GM12878 (cell line): ENCODE measurements at regions not wholly inside any gene's neighbourhood (a gene's known extent, or its start where the extent isn't known, plus 50 kb on each side); places are given as distances from the start of the nearest gene placed in this dataset.

Experiments
- ATAC-seq: fragments of 200-7000 bp; cut with Tn5 transposase; 3 replicates; pipeline ENCODE4 v1.9.1; 2020; ENCODE audit warnings: mild to moderate bottlenecking, moderate library complexity
- BruUV-seq: library from RNA; stranded (reverse); fragments of 400-500 nt; replicated peaks from 2 replicates; lab custom pipeline; 2021; lab: Mats Ljungman, UMichigan
- CTCF ChIA-PET: fragments of 300-600 bp; sonication (Branson Sonifier 250); formaldehyde crosslinking; extraction: SDS; loops from one replicate; lab custom pipeline; 2021; ENCODE audit warnings: inconsistent platforms; lab: Yijun Ruan, JAX
- POLR2A ChIA-PET: fragments of 350-600 bp; formaldehyde crosslinking; extraction: SDS; loops from one replicate; lab custom pipeline; 2021; ENCODE audit warnings: inconsistent platforms; lab: Charles Lee
- RAD21 ChIA-PET: fragments of 300-600 bp; sonication (Branson Sonifier 250); formaldehyde crosslinking; loops from one replicate; lab custom pipeline; 2023; ENCODE audit warnings: antibody characterized with exemption; ENCODE audit not compliant: unreplicated experiment; lab: Charles Lee
- SMC1A ChIA-PET: fragments of 300-600 bp; sonication (Branson Sonifier 250); formaldehyde crosslinking; loops from one replicate; lab custom pipeline; 2023; ENCODE audit not compliant: unreplicated experiment, uncharacterized antibody; lab: Charles Lee
- DNase-seq: peaks from one replicate; pipeline ENCODE4 v3.0.0-alpha.2; 2011; ENCODE audit warnings: low read depth, low spot score
- FAIRE-seq: peaks from 3 replicates; lab custom pipeline; 2011; peaks lifted over from hg19 to GRCh38; lab: Jason Lieb, UNC
- H2AFZ ChIP-seq: 2 replicates; pipeline ENCODE4 v1.6.0; 2011; ENCODE audit warnings: low read depth, low read length, control low read depth; ENCODE audit not compliant: control insufficient read depth
- H3K27ac ChIP-seq: 2 replicates; pipeline ENCODE4 v1.5.1; 2011; ENCODE audit warnings: control low read depth; ENCODE audit not compliant: control insufficient read depth, insufficient read depth
- H3K27me3 ChIP-seq, 2 experiments: replicated peaks in 1 of 2; 2 replicates each; pipeline versions ENCODE4 v1.6.0 to v1.6.1; 2011; ENCODE audit warnings: low read length in 1 of 2; ENCODE audit not compliant: control insufficient read depth in 2 of 2, insufficient read depth in 2 of 2
- H3K36me3 ChIP-seq, 2 experiments: 2 replicates each; pipeline ENCODE4 v1.5.1; 2011; ENCODE audit warnings: low read length in 1 of 2; ENCODE audit not compliant: control insufficient read depth in 2 of 2, insufficient read depth in 2 of 2
- H3K4me1 ChIP-seq: 2 replicates; pipeline ENCODE4 v1.6.1; 2011; ENCODE audit warnings: mild to moderate bottlenecking, low read length, moderate library complexity, mixed read lengths; ENCODE audit not compliant: control insufficient read depth, insufficient read depth
- H3K4me2 ChIP-seq: 2 replicates; pipeline ENCODE4 v1.6.0; 2011; ENCODE audit warnings: control low read depth; ENCODE audit not compliant: control insufficient read depth, insufficient read depth
- H3K4me3 ChIP-seq: fragments of 200-600 bp; sonication (generic); 2 replicates; pipeline ENCODE4 v1.5.1; 2016
- H3K79me2 ChIP-seq: 2 replicates; pipeline ENCODE4 v1.6.0; 2011; ENCODE audit warnings: low read length; ENCODE audit not compliant: control insufficient read depth, insufficient read depth
- H3K9ac ChIP-seq: 2 replicates; pipeline ENCODE4 v1.8.0; 2011; ENCODE audit warnings: low read length, control low read depth, mixed read lengths; ENCODE audit not compliant: control insufficient read depth, insufficient read depth
- H3K9me3 ChIP-seq: replicated peaks from 3 replicates; pipeline ENCODE4 v1.5.1; 2011; ENCODE audit warnings: mild to moderate bottlenecking, low read length; ENCODE audit not compliant: control insufficient read depth, insufficient read depth
- H4K20me1 ChIP-seq: 2 replicates; pipeline ENCODE4 v1.6.0; 2011; ENCODE audit not compliant: control insufficient read depth, insufficient read depth
- BCLAF1 ChIP-seq: fragments of 450-650 bp; IDR thresholded peaks from 2 replicates; pipeline ENCODE4 v1.6.1; 2017; ENCODE audit warnings: antibody characterized with exemption, mild to moderate bottlenecking, moderate library complexity
- CBFB ChIP-seq: IDR thresholded peaks from 2 replicates; pipeline ENCODE4 v1.6.1; 2016; ENCODE audit warnings: antibody characterized with exemption, low read depth
- CHD1 ChIP-seq: IDR thresholded peaks from 2 replicates; pipeline ENCODE4 v1.6.1; 2012; ENCODE audit warnings: low read depth, low read length, improper control_type of control experiment
- EGR1 ChIP-seq, 2 experiments: IDR thresholded peaks; 1 replicate in 1 of 2; 2 replicates in 1 of 2; pipeline ENCODE4 v1.6.1; 2011 to 2012; ENCODE audit warnings: low read depth in 2 of 2, low read length in 2 of 2, borderline replicate concordance in 1 of 2, mild to moderate bottlenecking in 1 of 2, moderate library complexity in 1 of 2
- ESRRA ChIP-seq: IDR thresholded peaks from 2 replicates; pipeline ENCODE4 v1.6.1; 2012; ENCODE audit warnings: mild to moderate bottlenecking, low read length, improper control_type of control experiment
- ETV6 ChIP-seq, 2 experiments: fragments of 450-650 bp in 1 of 2; IDR thresholded peaks in 1 of 2; conservative IDR thresholded peaks in 1 of 2; 2 replicates each; pipeline ENCODE4 v1.6.1; 2014; ENCODE audit warnings: antibody characterized with exemption in 1 of 2, borderline replicate concordance in 1 of 2, low read depth in 1 of 2, mild to moderate bottlenecking in 1 of 2, moderate library complexity in 1 of 2
- NBN ChIP-seq: fragments of 450-650 bp; IDR thresholded peaks from 2 replicates; pipeline ENCODE4 v1.6.1; 2016
- POLR2AphosphoS2 ChIP-seq: IDR thresholded peaks from 2 replicates; pipeline ENCODE4 v1.6.1; 2011; ENCODE audit warnings: low read depth, mild to moderate bottlenecking, low read length, improper control_type of control experiment, moderate library complexity
- RB1 ChIP-seq: fragments of 450-650 bp; formaldehyde crosslinking; IDR thresholded peaks from 2 replicates; pipeline ENCODE4 v1.6.1; 2017; ENCODE audit warnings: mild to moderate bottlenecking, borderline replicate concordance
- RBBP5 ChIP-seq: fragments of 200-600 bp; sonication (generic); conservative IDR thresholded peaks from 2 replicates; pipeline ENCODE4 v1.6.1; 2016
- SMAD5 ChIP-seq: IDR thresholded peaks from 2 replicates; pipeline ENCODE4 v1.6.1; 2016; ENCODE audit warnings: antibody characterized with exemption, low read depth
- SUPT20H ChIP-seq: IDR thresholded peaks from 2 replicates; pipeline ENCODE4 v1.6.1; 2011; ENCODE audit warnings: low read depth, mild to moderate bottlenecking, low read length, moderate library complexity, borderline replicate concordance; ENCODE audit not compliant: control insufficient read depth
- YBX1 ChIP-seq: fragments of 450-650 bp; IDR thresholded peaks from 2 replicates; pipeline ENCODE4 v1.6.1; 2016; ENCODE audit warnings: antibody characterized with exemption
- WGBS: methylation state at CpG from one replicate; pipeline ENCODE4 v1.1.6; 2016; ENCODE audit warnings: low lambda C conversion rate; ENCODE audit not compliant: insufficient replicate concordance, insufficient coverage; ENCODE audit errors: missing lambda C conversion rate; 5-methylcytosine and 5-hydroxymethylcytosine counted together
- in situ Hi-C: fragments of 300-500 bp; cut with MboI; formaldehyde crosslinking; loops from 9 replicates; pipeline ENCODE4 v1.14.3; 2018; ENCODE audit warnings: mixed read lengths
- intact Hi-C: fragments of 100-400 bp; cut with micrococcal nuclease; formaldehyde crosslinking; loops from one replicate; pipeline ENCODE4 v1.14.2; 2022; ENCODE audit not compliant: unreplicated experiment
- TF ChIP-seq, protein P1 (sequence below): IDR thresholded peaks from 2 replicates; pipeline ENCODE4 v1.6.1; 2012; ENCODE audit warnings: low read depth, low read length, improper control_type of control experiment
- TF ChIP-seq, protein P2 (sequence below): fragments of 450-650 bp; IDR thresholded peaks from 2 replicates; pipeline ENCODE4 v1.6.1; 2017; ENCODE audit warnings: mild to moderate bottlenecking, moderate library complexity
- TF ChIP-seq, protein P3 (sequence below): fragments of 450-650 bp; conservative IDR thresholded peaks from 2 replicates; pipeline ENCODE4 v1.6.1; 2017; ENCODE audit warnings: mild to moderate bottlenecking, moderate library complexity

DNA sequence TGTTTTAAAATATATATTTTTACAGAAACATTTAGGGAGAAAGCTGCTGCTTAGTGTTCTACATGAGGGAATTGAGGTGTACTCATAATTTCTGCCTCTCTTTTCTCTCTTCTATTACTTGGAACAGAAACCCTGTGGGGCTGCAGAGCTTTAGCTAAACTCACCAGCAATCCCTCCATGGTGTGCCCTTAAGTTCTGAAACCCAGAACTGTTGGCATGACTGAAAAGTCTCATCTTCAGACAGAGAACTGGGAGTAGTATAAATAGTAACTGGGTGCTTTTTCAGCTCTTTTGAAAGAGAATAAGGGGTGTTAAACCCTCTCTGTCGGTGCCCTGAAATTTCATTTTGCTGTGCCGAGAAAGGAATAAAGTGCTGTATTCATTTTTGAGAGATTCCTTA is 294.9 kb upstream of the BOD1L1 start:
- FAIRE-seq (no peak), DNase-seq (no peak), ATAC-seq (no peak)
- no peak overlapping the region for H3K4me2 ChIP-seq
- no peak overlapping the region for H3K9ac ChIP-seq
- H2AFZ ChIP-seq = no peak overlapping the region
- no peaks in the 10 kb centered on the region for H3K4me1 ChIP-seq
- RAD21 ChIA-PET = no interaction called here
- no peaks in the 10 kb centered on the region for H4K20me1 ChIP-seq
- CTCF ChIA-PET = no interaction called here
- intact Hi-C loops = no loop called here
- WGBS = 25% methylated on average over 2 of the region's 2 CpGs
- in situ Hi-C loops = no loop called here
- no peak overlapping the region for H3K27ac ChIP-seq
- SMC1A ChIA-PET = interaction anchor here (0.9 kb wide), 1 partner anchor 598 kb away, joined by 3 read pairs; no protein-coding TSS in a partner anchor
- no TSS peak for BruUV-seq
- no peaks in the 10 kb centered on the region for H3K27me3 ChIP-seq
- H3K4me3 ChIP-seq = no peak overlapping the region
- no peaks in the 10 kb centered on the region for H3K9me3 ChIP-seq
- H3K79me2 ChIP-seq = no peaks in the 10 kb centered on the region
- no peaks in the 10 kb centered on the region for H3K36me3 ChIP-seq
- POLR2A ChIA-PET = no interaction called here
- no peak for TF ChIP-seq SMAD5
- no peak for TF ChIP-seq CHD1
- TF ChIP-seq SUPT20H = no peak
- TF ChIP-seq CBFB = no peak
- TF ChIP-seq EGR1 (IDR thresholded peaks at IDR 0.05; ENCODE audit: borderline replicate concordance in 1 of 2, low read depth in 2 of 2, low read length in 2 of 2) = no peak
- TF ChIP-seq NBN = no peak
- no peak for TF ChIP-seq BCLAF1
- no peak for TF ChIP-seq RB1
- TF ChIP-seq YBX1 = no peak
- TF ChIP-seq POLR2AphosphoS2 = no peak
- TF ChIP-seq, protein P1, sequence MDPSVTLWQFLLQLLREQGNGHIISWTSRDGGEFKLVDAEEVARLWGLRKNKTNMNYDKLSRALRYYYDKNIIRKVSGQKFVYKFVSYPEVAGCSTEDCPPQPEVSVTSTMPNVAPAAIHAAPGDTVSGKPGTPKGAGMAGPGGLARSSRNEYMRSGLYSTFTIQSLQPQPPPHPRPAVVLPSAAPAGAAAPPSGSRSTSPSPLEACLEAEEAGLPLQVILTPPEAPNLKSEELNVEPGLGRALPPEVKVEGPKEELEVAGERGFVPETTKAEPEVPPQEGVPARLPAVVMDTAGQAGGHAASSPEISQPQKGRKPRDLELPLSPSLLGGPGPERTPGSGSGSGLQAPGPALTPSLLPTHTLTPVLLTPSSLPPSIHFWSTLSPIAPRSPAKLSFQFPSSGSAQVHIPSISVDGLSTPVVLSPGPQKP = no peak
- no peak for TF ChIP-seq ESRRA
- TF ChIP-seq, protein P2, sequence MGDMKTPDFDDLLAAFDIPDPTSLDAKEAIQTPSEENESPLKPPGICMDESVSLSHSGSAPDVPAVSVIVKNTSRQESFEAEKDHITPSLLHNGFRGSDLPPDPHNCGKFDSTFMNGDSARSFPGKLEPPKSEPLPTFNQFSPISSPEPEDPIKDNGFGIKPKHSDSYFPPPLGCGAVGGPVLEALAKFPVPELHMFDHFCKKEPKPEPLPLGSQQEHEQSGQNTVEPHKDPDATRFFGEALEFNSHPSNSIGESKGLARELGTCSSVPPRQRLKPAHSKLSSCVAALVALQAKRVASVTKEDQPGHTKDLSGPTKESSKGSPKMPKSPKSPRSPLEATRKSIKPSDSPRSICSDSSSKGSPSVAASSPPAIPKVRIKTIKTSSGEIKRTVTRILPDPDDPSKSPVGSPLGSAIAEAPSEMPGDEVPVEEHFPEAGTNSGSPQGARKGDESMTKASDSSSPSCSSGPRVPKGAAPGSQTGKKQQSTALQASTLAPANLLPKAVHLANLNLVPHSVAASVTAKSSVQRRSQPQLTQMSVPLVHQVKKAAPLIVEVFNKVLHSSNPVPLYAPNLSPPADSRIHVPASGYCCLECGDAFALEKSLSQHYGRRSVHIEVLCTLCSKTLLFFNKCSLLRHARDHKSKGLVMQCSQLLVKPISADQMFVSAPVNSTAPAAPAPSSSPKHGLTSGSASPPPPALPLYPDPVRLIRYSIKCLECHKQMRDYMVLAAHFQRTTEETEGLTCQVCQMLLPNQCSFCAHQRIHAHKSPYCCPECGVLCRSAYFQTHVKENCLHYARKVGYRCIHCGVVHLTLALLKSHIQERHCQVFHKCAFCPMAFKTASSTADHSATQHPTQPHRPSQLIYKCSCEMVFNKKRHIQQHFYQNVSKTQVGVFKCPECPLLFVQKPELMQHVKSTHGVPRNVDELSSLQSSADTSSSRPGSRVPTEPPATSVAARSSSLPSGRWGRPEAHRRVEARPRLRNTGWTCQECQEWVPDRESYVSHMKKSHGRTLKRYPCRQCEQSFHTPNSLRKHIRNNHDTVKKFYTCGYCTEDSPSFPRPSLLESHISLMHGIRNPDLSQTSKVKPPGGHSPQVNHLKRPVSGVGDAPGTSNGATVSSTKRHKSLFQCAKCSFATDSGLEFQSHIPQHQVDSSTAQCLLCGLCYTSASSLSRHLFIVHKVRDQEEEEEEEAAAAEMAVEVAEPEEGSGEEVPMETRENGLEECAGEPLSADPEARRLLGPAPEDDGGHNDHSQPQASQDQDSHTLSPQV = no peak
- no peak for TF ChIP-seq RBBP5
- TF ChIP-seq ETV6 (conservative IDR thresholded peaks at IDR 0.05 in 1 of 2, IDR thresholded peaks at IDR 0.05 in 1 of 2; ENCODE audit: borderline replicate concordance in 1 of 2, low read depth in 1 of 2) = no peak
- TF ChIP-seq, protein P3, sequence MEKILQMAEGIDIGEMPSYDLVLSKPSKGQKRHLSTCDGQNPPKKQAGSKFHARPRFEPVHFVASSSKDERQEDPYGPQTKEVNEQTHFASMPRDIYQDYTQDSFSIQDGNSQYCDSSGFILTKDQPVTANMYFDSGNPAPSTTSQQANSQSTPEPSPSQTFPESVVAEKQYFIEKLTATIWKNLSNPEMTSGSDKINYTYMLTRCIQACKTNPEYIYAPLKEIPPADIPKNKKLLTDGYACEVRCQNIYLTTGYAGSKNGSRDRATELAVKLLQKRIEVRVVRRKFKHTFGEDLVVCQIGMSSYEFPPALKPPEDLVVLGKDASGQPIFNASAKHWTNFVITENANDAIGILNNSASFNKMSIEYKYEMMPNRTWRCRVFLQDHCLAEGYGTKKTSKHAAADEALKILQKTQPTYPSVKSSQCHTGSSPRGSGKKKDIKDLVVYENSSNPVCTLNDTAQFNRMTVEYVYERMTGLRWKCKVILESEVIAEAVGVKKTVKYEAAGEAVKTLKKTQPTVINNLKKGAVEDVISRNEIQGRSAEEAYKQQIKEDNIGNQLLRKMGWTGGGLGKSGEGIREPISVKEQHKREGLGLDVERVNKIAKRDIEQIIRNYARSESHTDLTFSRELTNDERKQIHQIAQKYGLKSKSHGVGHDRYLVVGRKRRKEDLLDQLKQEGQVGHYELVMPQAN = no peak
